ENCODE measurements at regions not wholly inside any gene's neighbourhood (a gene's known extent, or its start where the extent isn't known, plus 50 kb on each side); places are given as distances from the start of the nearest gene placed in this dataset.
A peak's percentile ranks its signal among the peaks of the same experiment; 100 is the strongest.

- Histone ChIP-seq H3K27ac (replicated peaks) (no peak overlapping the region), H3K4me3 (replicated peaks; ENCODE audit: insufficient read depth, low read length) (no peak overlapping the region), H3K27me3 (ENCODE audit: insufficient read depth, poor library complexity, severe bottlenecking) (no peaks in the 10 kb centered on the region)
- DNase-seq (ENCODE audit: low read depth in 1 of 2, low spot score in 1 of 2) = no peak
- TF ChIP-seq, protein P1, sequence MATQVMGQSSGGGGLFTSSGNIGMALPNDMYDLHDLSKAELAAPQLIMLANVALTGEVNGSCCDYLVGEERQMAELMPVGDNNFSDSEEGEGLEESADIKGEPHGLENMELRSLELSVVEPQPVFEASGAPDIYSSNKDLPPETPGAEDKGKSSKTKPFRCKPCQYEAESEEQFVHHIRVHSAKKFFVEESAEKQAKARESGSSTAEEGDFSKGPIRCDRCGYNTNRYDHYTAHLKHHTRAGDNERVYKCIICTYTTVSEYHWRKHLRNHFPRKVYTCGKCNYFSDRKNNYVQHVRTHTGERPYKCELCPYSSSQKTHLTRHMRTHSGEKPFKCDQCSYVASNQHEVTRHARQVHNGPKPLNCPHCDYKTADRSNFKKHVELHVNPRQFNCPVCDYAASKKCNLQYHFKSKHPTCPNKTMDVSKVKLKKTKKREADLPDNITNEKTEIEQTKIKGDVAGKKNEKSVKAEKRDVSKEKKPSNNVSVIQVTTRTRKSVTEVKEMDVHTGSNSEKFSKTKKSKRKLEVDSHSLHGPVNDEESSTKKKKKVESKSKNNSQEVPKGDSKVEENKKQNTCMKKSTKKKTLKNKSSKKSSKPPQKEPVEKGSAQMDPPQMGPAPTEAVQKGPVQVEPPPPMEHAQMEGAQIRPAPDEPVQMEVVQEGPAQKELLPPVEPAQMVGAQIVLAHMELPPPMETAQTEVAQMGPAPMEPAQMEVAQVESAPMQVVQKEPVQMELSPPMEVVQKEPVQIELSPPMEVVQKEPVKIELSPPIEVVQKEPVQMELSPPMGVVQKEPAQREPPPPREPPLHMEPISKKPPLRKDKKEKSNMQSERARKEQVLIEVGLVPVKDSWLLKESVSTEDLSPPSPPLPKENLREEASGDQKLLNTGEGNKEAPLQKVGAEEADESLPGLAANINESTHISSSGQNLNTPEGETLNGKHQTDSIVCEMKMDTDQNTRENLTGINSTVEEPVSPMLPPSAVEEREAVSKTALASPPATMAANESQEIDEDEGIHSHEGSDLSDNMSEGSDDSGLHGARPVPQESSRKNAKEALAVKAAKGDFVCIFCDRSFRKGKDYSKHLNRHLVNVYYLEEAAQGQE (IDR thresholded peaks at IDR 0.05; ENCODE audit: insufficient replicate concordance, low read depth) = no peak
- TF ChIP-seq POLR2AphosphoS5 (IDR thresholded peaks at IDR 0.05; ENCODE audit: low read depth) (no peak), GABPA (IDR thresholded peaks at IDR 0.05; ENCODE audit: low read depth) (no peak), SPI1 (IDR thresholded peaks at IDR 0.05; ENCODE audit: borderline replicate concordance, low read depth) (no peak)
- TF ChIP-seq, protein P2, sequence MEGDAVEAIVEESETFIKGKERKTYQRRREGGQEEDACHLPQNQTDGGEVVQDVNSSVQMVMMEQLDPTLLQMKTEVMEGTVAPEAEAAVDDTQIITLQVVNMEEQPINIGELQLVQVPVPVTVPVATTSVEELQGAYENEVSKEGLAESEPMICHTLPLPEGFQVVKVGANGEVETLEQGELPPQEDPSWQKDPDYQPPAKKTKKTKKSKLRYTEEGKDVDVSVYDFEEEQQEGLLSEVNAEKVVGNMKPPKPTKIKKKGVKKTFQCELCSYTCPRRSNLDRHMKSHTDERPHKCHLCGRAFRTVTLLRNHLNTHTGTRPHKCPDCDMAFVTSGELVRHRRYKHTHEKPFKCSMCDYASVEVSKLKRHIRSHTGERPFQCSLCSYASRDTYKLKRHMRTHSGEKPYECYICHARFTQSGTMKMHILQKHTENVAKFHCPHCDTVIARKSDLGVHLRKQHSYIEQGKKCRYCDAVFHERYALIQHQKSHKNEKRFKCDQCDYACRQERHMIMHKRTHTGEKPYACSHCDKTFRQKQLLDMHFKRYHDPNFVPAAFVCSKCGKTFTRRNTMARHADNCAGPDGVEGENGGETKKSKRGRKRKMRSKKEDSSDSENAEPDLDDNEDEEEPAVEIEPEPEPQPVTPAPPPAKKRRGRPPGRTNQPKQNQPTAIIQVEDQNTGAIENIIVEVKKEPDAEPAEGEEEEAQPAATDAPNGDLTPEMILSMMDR (IDR thresholded peaks at IDR 0.05; ENCODE audit: insufficient read depth, low read length) = no peak
Observed at GRCh38 chr7:8360564-8361153, 72.8 kb upstream of the NXPH1 start.

- no peak overlapping the region for H3K27ac ChIP-seq (replicated peaks)
- no peak overlapping the region for H3K4me3 ChIP-seq (replicated peaks; ENCODE audit: insufficient read depth, low read length)
- no peak for DNase-seq (ENCODE audit: low read depth in 1 of 2, low spot score in 1 of 2)
Observed at GRCh38 chr7:8362723-8363369, 70.6 kb upstream of the NXPH1 start.

DNA sequence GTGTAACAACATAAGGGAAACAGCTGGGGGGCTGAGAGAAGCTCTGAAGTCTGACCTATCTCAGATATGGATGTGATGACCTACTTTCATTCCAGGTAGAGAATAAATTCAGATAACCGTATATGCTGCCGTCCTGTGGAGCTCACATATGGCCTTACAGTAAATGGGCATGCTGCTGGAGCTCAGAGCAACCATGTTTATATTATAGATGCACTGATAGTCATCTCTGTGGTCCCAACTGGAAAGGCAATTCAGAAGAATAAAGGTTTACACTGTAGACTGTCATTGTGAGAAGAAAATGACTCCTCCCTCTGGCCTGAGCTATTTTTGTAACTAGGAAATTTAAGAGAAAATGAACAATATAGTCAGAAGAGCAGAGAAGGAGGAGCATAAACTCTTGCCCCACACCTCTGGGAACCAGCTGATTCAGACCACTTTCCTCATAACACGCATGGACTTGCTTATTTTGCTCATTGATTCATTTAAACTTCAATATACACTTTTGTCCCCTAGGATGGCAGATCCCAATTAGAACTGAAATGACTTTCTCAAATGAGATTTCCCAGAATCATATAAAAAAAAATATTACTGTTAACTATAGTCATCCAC lies 69.9 kb upstream of the NXPH1 start:
- Histone ChIP-seq H3K4me3 (replicated peaks; ENCODE audit: insufficient read depth, low read length) (no peak overlapping the region), H3K27ac (replicated peaks) (no peak overlapping the region), H3K27me3 (ENCODE audit: insufficient read depth, poor library complexity, severe bottlenecking) (no peaks in the 10 kb centered on the region)
- no peak for DNase-seq (ENCODE audit: low read depth in 1 of 2, low spot score in 1 of 2)
- TF ChIP-seq POLR2AphosphoS5 (IDR thresholded peaks at IDR 0.05; ENCODE audit: low read depth) = no peak
- TF ChIP-seq SPI1 (IDR thresholded peaks at IDR 0.05; ENCODE audit: borderline replicate concordance, low read depth) = no peak
- TF ChIP-seq, protein P1 (IDR thresholded peaks at IDR 0.05; ENCODE audit: insufficient replicate concordance, low read depth) = no peak
- TF ChIP-seq GABPA (IDR thresholded peaks at IDR 0.05; ENCODE audit: low read depth) = no peak
- TF ChIP-seq, protein P2 (IDR thresholded peaks at IDR 0.05; ENCODE audit: insufficient read depth, low read length) = no peak

More at GRCh38 chr7:8362723-8363369, 70.6 kb upstream of the NXPH1 start:
- TF ChIP-seq, protein P2 (IDR thresholded peaks at IDR 0.05; ENCODE audit: insufficient read depth, low read length) = no peak
- TF ChIP-seq SPI1 (IDR thresholded peaks at IDR 0.05; ENCODE audit: borderline replicate concordance, low read depth) (peak; percentile 86), GABPA (IDR thresholded peaks at IDR 0.05; ENCODE audit: low read depth) (no peak), POLR2AphosphoS5 (IDR thresholded peaks at IDR 0.05; ENCODE audit: low read depth) (no peak)
- TF ChIP-seq, protein P1 (IDR thresholded peaks at IDR 0.05; ENCODE audit: insufficient replicate concordance, low read depth) = no peak
- H3K27me3 ChIP-seq (ENCODE audit: insufficient read depth, poor library complexity, severe bottlenecking) = no peaks in the 10 kb centered on the region

All from HL-60 (cell line).